ENCODE measurements at regions not wholly inside any gene's neighbourhood (a gene's known extent, or its start where the extent isn't known, plus 50 kb on each side); places are given as distances from the start of the nearest gene placed in this dataset.

DNA sequence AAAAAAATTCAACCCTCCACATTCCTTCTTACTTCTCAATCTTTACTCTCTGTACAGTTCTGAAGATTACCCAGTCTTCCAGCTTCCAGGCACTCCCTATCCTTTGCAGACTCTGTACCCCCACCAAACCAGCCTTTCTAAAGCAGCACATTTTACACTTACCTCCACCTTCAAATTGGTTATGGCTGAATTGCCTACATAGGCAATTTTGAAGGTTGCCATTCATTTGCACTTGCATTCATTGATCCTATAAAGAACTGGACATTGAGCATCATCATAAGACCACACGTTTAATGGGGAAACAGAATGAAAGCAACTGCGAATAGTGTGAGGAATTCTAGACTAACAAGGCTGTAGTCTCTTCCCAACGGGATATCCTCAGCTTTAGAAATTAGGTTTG is 233.4 kb downstream of the TRIB2 start:
- Mint-ChIP-seq H3K4me1 (ENCODE audit: unreplicated experiment) (peaks cover 12% of the 10 kb centered on the region), H3K4me3 (ENCODE audit: unreplicated experiment) (no peak overlapping the region), H3K36me3 (ENCODE audit: low read depth, unreplicated experiment) (no peaks in the 10 kb centered on the region), H3K27ac (ENCODE audit: unreplicated experiment) (no peak overlapping the region), H3K9me3 (ENCODE audit: unreplicated experiment) (no peaks in the 10 kb centered on the region), H3K27me3 (ENCODE audit: unreplicated experiment) (no peaks in the 10 kb centered on the region)
- no peak for DNase-seq (ENCODE audit: low spot score)
- TF ChIP-seq, protein P1, sequence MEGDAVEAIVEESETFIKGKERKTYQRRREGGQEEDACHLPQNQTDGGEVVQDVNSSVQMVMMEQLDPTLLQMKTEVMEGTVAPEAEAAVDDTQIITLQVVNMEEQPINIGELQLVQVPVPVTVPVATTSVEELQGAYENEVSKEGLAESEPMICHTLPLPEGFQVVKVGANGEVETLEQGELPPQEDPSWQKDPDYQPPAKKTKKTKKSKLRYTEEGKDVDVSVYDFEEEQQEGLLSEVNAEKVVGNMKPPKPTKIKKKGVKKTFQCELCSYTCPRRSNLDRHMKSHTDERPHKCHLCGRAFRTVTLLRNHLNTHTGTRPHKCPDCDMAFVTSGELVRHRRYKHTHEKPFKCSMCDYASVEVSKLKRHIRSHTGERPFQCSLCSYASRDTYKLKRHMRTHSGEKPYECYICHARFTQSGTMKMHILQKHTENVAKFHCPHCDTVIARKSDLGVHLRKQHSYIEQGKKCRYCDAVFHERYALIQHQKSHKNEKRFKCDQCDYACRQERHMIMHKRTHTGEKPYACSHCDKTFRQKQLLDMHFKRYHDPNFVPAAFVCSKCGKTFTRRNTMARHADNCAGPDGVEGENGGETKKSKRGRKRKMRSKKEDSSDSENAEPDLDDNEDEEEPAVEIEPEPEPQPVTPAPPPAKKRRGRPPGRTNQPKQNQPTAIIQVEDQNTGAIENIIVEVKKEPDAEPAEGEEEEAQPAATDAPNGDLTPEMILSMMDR (IDR thresholded peaks at IDR 0.05; ENCODE audit: unreplicated experiment): no peak

DNA sequence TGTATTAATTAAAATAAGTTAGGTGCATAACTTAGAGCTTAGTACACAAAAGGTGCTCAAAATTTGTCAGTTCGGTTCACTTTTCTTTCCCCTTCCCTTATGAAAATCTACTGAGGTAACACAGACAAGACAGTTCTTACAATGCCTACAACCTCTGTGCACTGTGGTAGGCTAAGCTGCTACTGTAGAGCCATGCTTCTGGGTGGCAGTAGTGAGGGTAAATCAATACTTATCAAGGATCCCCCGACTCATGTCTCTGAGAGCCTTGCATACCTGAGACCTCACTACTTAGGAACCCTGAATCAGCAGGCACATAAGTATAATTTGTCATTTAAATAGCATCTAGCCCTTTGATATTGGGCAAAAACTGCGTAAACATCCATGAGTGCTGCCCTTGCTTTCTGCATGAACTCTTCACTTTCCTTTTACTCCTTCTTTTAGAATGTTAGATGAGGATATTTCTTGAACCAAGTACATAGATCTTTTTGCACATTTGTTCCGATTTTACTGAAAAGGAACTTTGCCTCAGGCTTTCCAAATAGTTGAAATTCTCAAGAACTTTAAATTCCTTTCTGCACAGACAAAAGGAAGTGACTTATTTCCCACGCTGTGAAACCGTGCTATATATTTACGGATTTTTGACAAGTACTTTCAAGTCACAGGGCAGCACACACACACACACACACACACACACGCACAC is 234.4 kb downstream of the TRIB2 start:
- TF ChIP-seq, protein P1 (IDR thresholded peaks at IDR 0.05; ENCODE audit: unreplicated experiment): no peak
- DNase-seq (ENCODE audit: low spot score): no peak
- Mint-ChIP-seq H3K4me1 (ENCODE audit: unreplicated experiment) (peaks cover 12% of the 10 kb centered on the region), H3K9me3 (ENCODE audit: unreplicated experiment) (no peaks in the 10 kb centered on the region), H3K27me3 (ENCODE audit: unreplicated experiment) (no peaks in the 10 kb centered on the region), H3K27ac (ENCODE audit: unreplicated experiment) (no peak overlapping the region), H3K4me3 (ENCODE audit: unreplicated experiment) (no peak overlapping the region), H3K36me3 (ENCODE audit: low read depth, unreplicated experiment) (no peaks in the 10 kb centered on the region)

- Mint-ChIP-seq H3K36me3 (ENCODE audit: low read depth, unreplicated experiment) (no peaks in the 10 kb centered on the region), H3K27me3 (ENCODE audit: unreplicated experiment) (no peaks in the 10 kb centered on the region), H3K9me3 (ENCODE audit: unreplicated experiment) (no peaks in the 10 kb centered on the region), H3K4me3 (ENCODE audit: unreplicated experiment) (no peak overlapping the region), H3K27ac (ENCODE audit: unreplicated experiment) (no peak overlapping the region), H3K4me1 (ENCODE audit: unreplicated experiment) (peaks cover 12% of the 10 kb centered on the region)
- DNase-seq (ENCODE audit: low spot score): no peak
- TF ChIP-seq, protein P1 (IDR thresholded peaks at IDR 0.05; ENCODE audit: unreplicated experiment): no peak
Observed at GRCh38 chr2:12951657-12951973, 234.9 kb downstream of the TRIB2 start.

DNA sequence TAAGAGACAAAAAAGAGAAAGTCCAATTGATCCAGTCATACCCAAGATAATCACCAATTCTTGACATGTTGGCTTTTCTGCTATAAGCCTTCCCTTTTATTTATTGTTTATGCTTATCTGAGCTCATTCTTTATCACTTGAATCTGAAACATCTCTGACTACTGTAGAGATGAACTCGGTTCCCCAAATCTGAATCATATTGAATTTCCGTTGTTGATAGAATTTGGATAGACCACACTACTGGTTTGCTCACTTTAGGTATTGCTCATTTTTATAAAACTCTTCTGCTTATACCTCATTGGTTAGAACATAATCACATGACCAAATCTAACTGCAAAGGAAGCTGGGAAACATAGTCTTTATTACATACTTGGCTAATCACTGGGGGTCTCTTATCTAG is 236.9 kb downstream of the TRIB2 start:
- peaks cover 8% of the 10 kb centered on the region for H3K4me1 Mint-ChIP-seq (ENCODE audit: unreplicated experiment)
- H3K36me3 Mint-ChIP-seq (ENCODE audit: low read depth, unreplicated experiment): no peaks in the 10 kb centered on the region
- no peak overlapping the region for H3K27ac Mint-ChIP-seq (ENCODE audit: unreplicated experiment)
- H3K27me3 Mint-ChIP-seq (ENCODE audit: unreplicated experiment): no peaks in the 10 kb centered on the region
- DNase-seq (ENCODE audit: low spot score): no peak
- no peaks in the 10 kb centered on the region for H3K9me3 Mint-ChIP-seq (ENCODE audit: unreplicated experiment)
- TF ChIP-seq, protein P1 (IDR thresholded peaks at IDR 0.05; ENCODE audit: unreplicated experiment): no peak
- H3K4me3 Mint-ChIP-seq (ENCODE audit: unreplicated experiment): no peak overlapping the region

DNA sequence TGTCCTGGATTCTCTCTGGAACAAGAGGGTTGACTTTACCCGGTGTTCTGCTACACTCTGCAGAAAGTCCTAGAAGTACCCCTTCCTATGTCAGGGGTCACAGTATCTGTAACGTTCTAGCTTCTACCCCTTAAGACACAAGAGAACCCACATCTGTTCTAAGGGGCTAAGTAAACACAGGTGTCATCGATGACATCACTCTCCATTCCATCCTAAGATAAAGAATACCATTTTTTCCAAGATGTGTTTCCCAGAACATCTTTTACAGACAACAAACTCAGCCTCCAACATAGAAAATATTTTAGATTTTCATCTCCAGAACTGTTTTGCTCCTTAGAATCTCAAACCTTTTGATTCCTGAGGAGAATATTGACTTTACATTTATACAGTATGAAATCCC is 239.1 kb downstream of the TRIB2 start:
- no peak overlapping the region for H3K4me3 Mint-ChIP-seq (ENCODE audit: unreplicated experiment)

More for the DNA sequence above, 239.1 kb downstream of the TRIB2 start:
- no peak for DNase-seq (ENCODE audit: low spot score)
- Mint-ChIP-seq H3K9me3 (ENCODE audit: unreplicated experiment) (no peaks in the 10 kb centered on the region), H3K27me3 (ENCODE audit: unreplicated experiment) (no peaks in the 10 kb centered on the region), H3K36me3 (ENCODE audit: low read depth, unreplicated experiment) (no peaks in the 10 kb centered on the region), H3K27ac (ENCODE audit: unreplicated experiment) (no peak overlapping the region), H3K4me1 (ENCODE audit: unreplicated experiment) (peaks cover 8% of the 10 kb centered on the region)
- TF ChIP-seq, protein P1 (IDR thresholded peaks at IDR 0.05; ENCODE audit: unreplicated experiment): no peak
